Cardiac muscle cell (in vitro differentiated cells and primary cell): ENCODE measurements at regions not wholly inside any gene's neighbourhood (a gene's known extent, or its start where the extent isn't known, plus 50 kb on each side); places are given as distances from the start of the nearest gene placed in this dataset.

Experiments
- DNase-seq, 2 donors: peaks; one replicate each; pipeline versions ENCODE4 v3.0.0 to v3.0.0-alpha.2; 2010 to 2017; ENCODE audit warnings: low read depth in 1 of 2, low spot score in 1 of 2
- H3K27ac ChIP-seq: fragments of 200-600 bp; sonication (generic); 2 replicates; pipeline ENCODE4 v1.5.1; 2016
- H3K27me3 ChIP-seq: fragments of 200-600 bp; sonication (generic); 2 replicates; pipeline ENCODE4 v1.6.0; 2016; ENCODE audit warnings: control low read depth
- H3K36me3 ChIP-seq: fragments of 200-600 bp; sonication (generic); 2 replicates; pipeline ENCODE4 v1.5.1; 2016; ENCODE audit warnings: control low read depth
- H3K4me1 ChIP-seq: fragments of 200-600 bp; sonication (generic); 2 replicates; pipeline ENCODE4 v1.8.1; 2017; ENCODE audit warnings: low read depth, mild to moderate bottlenecking, mixed run types
- H3K4me3 ChIP-seq: fragments of 200-600 bp; sonication (generic); 2 replicates; pipeline ENCODE4 v1.5.1; 2016; ENCODE audit warnings: mild to moderate bottlenecking
- H3K9me3 ChIP-seq: fragments of 200-600 bp; sonication (generic); 2 replicates; pipeline ENCODE4 v1.5.1; 2017; ENCODE audit warnings: low read depth, mild to moderate bottlenecking, control low read depth
- CTCF ChIP-seq: IDR thresholded peaks from 2 replicates; pipeline ENCODE4 v1.5.1; 2012; ENCODE audit warnings: low read depth, mild to moderate bottlenecking, low read length

GRCh38 chrX:127782904-127783303 lies 269.3 kb downstream of the ACTRT1 start:
- H3K9me3 ChIP-seq, result no peaks in the 10 kb centered on the region
- H3K27me3 ChIP-seq, result no peaks in the 10 kb centered on the region
- no peak overlapping the region for H3K27ac ChIP-seq
- H3K36me3 ChIP-seq, result no peaks in the 10 kb centered on the region
- no peak overlapping the region for H3K4me3 ChIP-seq
- H3K4me1 ChIP-seq, result no peaks in the 10 kb centered on the region
- DNase-seq, result peak in 1 of 2 donors; percentile 4
- TF ChIP-seq CTCF, result no peak

- TF ChIP-seq CTCF, result no peak
These were observed 287.5 kb downstream of the ACTRT1 start for GRCh38 chrX:127764674-127765073.

GRCh38 chrX:127762663-127763062 lies 289.5 kb downstream of the ACTRT1 start:
- TF ChIP-seq CTCF, result no peak
- H3K4me1 ChIP-seq, result no peaks in the 10 kb centered on the region
- no peak overlapping the region for H3K4me3 ChIP-seq
- H3K36me3 ChIP-seq, result no peaks in the 10 kb centered on the region
- no peak overlapping the region for H3K27ac ChIP-seq
- H3K9me3 ChIP-seq, result no peaks in the 10 kb centered on the region
- DNase-seq, result no peak
- no peaks in the 10 kb centered on the region for H3K27me3 ChIP-seq

More at GRCh38 chrX:127764674-127765073, 287.5 kb downstream of the ACTRT1 start:
- no peak for DNase-seq
- Histone ChIP-seq H3K9me3 (no peaks in the 10 kb centered on the region), H3K27ac (no peak overlapping the region), H3K27me3 (no peaks in the 10 kb centered on the region), H3K4me3 (no peak overlapping the region), H3K36me3 (no peaks in the 10 kb centered on the region), H3K4me1 (no peaks in the 10 kb centered on the region)

GRCh38 chrX:127732709-127733108 lies 319.5 kb downstream of the ACTRT1 start:
- H3K27ac ChIP-seq, result no peak overlapping the region
- TF ChIP-seq CTCF, result no peak
- no peaks in the 10 kb centered on the region for H3K27me3 ChIP-seq
- no peak overlapping the region for H3K4me3 ChIP-seq
- no peak for DNase-seq
- H3K4me1 ChIP-seq, result no peaks in the 10 kb centered on the region
- H3K9me3 ChIP-seq, result no peaks in the 10 kb centered on the region
- H3K36me3 ChIP-seq, result no peaks in the 10 kb centered on the region

GRCh38 chrX:127726227-127726626 lies 326.0 kb downstream of the ACTRT1 start:
- Histone ChIP-seq H3K27me3 (no peaks in the 10 kb centered on the region), H3K4me1 (no peaks in the 10 kb centered on the region), H3K9me3 (no peaks in the 10 kb centered on the region), H3K4me3 (no peak overlapping the region), H3K27ac (no peak overlapping the region), H3K36me3 (no peaks in the 10 kb centered on the region)
- no peak for TF ChIP-seq CTCF
- DNase-seq, result peak in 1 of 2 donors; percentile 1

GRCh38 chrX:127708155-127708554 lies 344.0 kb downstream of the ACTRT1 start:
- Histone ChIP-seq H3K4me1 (no peaks in the 10 kb centered on the region), H3K4me3 (no peak overlapping the region), H3K9me3 (no peaks in the 10 kb centered on the region), H3K27ac (no peak overlapping the region), H3K36me3 (no peaks in the 10 kb centered on the region), H3K27me3 (no peaks in the 10 kb centered on the region)
- DNase-seq, result no peak
- TF ChIP-seq CTCF, result no peak
